Left kidney (tissue), 1 donor: ENCODE measurements at regions not wholly inside any gene's neighbourhood (a gene's known extent, or its start where the extent isn't known, plus 50 kb on each side); places are given as distances from the start of the nearest gene placed in this dataset.

ENCODE experiments used
- DNase-seq: peaks from one replicate; pipeline ENCODE4 v3.0.0-alpha.2; 2013

DNA sequence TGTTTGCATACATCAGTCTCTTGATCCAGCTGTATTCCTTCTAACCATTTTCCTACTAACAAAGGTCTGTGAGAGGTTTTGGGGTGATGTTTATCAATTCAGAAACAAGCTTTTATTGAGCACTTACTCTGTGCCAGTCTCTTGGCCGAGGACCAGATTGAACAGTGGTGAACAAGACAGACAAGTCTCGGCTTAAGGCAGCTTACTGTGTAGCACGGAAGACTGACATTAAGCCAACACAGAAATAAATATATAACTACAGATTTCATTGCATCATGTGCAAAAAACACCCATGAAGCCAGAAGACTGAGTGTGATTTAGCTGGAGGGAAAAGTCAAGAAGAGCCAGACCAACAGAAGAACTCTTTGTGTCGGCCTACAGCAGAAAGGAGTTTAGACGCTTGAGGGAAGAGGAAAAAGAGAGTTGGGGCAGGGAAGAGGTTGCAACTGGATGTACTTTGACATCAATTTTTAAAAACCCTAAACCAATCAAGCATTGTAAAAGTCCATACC, 549.6 kb upstream of the CITED2 start:
- no peak for DNase-seq

DNA sequence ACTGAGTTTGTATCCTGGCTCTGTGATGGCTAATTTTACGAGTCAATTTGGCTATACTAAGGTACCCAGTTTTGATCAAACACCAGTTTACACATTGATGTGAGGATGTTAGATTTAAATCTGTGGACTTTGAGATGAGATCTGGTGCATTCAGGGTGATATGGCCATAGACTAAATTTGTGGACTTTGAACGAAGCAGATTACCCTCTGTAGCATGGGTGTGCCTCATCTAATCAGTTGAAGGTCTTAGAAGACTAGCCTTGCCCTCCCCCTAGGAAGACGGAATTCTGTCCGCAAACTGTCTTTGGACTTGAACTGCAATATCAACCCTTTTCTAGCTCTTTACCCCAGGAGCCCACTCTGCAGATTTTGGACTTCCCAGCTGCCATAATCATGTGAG, 547.8 kb upstream of the CITED2 start:
- no peak for DNase-seq

DNA sequence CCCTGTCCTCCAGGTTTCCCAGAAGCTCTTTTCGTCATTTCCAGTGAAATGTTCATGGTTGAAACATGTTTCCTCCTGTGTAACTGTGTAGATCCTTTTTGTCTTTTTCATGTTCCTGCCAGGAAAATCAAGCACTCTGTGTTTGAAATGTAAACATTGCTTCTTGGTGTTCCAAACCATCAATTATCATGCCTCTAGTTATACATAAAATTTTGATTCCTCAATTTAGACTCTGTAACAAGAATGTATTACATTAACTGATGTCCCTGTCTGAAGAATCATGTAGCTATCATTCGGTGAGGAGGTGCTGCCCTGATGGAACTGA, 546.3 kb upstream of the CITED2 start:
- no peak for DNase-seq

GRCh38 chr6:139920027-139920775, 545.8 kb upstream of the CITED2 start:
- no peak for DNase-seq

- DNase-seq: no peak
These were observed 544.9 kb upstream of the CITED2 start for GRCh38 chr6:139919107-139920026.

GRCh38 chr6:139917951-139918630, 543.6 kb upstream of the CITED2 start:
- no peak for DNase-seq

GRCh38 chr6:139914910-139915309, 540.5 kb upstream of the CITED2 start:
- no peak for DNase-seq

- no peak for DNase-seq
These were observed 538.4 kb upstream of the CITED2 start for GRCh38 chr6:139912735-139913400.

GRCh38 chr6:139909992-139910391, 535.5 kb upstream of the CITED2 start:
- DNase-seq: no peak

DNA sequence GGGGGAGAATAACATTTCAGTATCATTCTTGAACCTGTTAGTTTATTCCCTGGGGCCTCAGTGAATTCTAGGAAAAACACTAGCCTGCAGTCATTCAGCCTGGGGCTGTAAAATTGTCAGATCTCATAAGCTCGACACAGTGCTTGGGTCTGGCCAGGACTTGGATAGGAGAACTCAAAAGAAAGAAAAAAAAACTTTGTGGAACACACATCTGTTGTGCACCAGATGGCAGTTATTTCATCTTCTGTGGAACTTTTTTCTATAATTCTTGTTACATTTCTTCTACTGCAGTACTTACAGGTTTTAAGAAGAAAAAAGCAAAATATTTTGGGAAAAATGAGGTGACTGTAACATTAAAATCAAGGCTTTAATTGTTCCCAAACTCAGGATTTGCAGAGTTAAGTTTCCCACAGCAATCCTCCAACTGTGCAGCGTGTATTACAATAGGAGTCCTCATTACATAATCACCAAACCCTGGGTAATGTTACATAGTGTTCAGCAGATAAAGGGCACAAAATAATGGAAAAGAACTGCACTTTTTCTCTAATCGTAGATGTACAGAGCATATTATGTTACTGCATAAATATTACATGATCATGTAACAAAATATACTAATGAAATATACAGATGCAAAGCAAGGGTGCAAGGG, 531.1 kb upstream of the CITED2 start:
- DNase-seq: no peak

DNA sequence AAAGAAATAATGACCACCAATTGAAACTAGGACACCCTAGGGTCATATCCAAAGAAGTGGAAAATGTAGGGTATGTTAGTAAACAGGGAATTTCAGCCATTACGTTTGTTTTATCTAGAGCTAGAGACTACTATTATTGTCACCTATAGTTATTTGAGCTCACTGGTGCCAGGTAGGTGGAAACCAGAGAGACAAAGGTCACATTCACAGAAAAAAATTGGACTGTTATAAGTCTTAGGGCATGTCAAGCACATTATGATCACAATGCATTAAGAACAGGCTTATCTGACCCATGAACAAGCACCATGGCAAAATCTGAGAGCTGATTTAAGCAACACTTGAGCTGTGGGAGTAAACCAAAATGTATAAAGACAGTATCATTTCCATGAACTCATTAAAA, 530.1 kb upstream of the CITED2 start:
- DNase-seq: no peak

GRCh38 chr6:139904158-139904533, 529.7 kb upstream of the CITED2 start:
- DNase-seq: no peak

DNA sequence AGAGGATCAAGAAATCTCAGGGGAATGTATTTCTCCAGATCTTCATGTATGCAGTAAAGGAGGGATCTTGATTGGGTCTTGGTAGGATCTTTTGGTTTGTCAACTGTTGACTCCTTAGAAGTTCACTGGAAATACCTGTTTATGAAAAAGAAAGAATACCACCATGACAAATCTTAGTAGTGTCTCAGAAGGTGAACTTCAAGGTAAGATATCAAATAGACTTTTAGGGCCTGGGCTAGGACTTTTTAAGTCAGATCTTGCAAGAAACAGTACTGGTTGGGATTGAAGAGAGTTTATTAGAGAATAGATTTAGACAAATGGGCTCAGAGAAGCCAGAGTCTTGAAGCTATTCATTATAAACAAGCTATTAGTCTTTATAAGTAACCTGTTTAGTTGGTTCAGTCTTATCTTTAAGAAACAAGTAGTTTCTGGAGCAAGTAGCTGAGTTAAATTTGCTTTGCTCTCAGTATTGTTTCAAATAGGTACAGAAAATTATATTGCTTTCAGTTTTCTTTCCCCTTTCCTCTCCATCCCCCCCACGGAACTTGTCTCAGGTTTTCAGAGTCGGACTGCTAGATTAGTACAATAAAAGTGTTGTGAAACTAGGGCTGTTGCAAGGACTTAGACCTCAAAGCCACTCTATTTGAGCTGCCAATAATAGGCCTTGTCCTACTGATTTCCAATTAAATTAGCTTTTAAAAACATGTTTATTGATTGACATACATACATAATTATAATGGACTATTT, 529.1 kb upstream of the CITED2 start:
- DNase-seq: no peak

DNA sequence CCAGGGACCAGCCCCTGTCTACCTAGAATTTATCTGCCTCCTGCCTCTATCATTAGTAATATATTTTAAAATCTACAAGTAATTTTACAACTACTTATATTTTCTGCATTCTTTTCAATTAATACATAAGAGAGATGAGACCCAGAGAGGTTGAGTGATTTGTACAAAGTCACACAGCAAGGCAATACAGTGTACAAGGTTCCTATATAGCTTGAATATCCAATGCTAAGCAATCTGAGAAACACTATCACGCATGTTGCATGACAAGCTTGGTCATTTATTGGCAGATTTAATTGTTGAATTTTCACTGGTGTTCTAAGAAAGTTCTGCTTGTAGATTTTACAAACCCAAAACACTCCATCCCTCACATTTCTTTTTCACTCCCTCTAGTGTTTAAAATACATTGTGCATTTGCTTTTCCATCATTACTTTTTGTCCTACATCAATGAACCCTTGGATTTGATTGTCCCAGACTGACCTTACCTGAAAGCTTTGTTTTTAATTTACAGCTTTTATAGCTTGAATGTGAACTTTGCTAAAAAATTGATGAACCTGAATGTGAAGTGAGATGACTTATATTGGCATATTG, 520.9 kb upstream of the CITED2 start:
- no peak for DNase-seq

DNA sequence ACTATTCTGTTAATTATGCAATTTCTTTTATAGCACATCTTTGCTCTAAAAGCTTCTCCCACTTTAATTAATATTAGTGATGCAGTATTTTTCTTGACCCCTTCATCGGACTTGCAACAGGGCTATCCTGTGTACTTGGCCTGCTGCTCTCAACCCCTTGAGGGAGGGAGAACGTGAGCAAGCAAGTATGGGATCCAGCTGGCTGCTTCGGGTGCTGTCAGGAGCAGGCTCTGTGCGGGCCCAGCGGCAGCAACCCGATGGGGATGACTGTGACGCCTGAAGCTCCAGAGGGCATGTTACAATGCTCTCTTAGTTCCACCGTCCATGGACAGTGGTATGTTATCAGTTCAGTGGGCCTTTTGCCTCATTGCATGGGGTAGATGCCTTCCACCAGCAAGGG, 519.8 kb upstream of the CITED2 start:
- DNase-seq: no peak

- DNase-seq: no peak
These were observed 517.0 kb upstream of the CITED2 start for GRCh38 chr6:139891471-139891870.

DNA sequence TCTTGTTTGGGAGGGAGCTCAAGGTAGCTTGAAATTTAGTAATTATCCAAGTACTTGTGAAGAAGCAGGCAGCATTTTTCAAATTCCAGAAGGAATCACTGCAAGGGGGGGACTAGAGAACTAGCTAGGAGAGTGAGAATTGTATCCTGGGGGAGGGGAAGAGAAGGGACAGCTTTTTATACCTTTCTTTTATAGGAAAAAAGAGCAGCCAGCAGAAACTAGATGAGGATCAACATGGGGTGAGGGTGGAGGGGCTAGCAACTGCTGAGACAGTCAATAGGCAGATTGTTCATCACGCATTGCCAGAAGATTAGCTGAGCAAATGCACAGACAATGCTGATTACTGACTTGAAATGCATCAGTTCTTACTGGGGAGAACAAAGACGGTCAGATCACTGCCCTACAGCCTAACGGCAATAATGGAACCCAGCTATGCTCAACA, 514.3 kb upstream of the CITED2 start:
- DNase-seq: no peak

- no peak for DNase-seq
These were observed 512.8 kb upstream of the CITED2 start for GRCh38 chr6:139887275-139887674.

GRCh38 chr6:139886396-139886795, 511.9 kb upstream of the CITED2 start:
- DNase-seq: no peak

DNA sequence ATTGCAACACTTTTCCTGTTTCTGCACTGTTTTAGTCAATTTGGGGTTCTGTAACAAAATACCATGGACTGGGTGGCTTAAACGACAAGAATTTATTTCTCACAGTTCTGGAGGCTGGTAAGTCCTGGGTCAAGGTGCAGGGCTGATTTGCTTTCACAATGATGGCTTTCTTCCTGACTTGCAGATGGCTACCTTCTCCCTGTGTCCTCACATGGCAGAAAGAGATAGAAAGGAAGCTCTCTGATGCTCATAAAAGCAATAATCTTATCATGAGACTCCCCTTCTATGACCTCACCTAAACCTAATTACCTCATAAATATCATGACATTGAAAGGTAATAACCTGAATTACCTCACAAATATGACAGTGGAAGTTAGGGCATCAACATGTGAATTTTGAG, 511.5 kb upstream of the CITED2 start:
- no peak for DNase-seq

- no peak for DNase-seq
These were observed 509.3 kb upstream of the CITED2 start for GRCh38 chr6:139883776-139884175.
